ENCODE measurements at regions not wholly inside any gene's neighbourhood (a gene's known extent, or its start where the extent isn't known, plus 50 kb on each side); places are given as distances from the start of the nearest gene placed in this dataset.

DNA sequence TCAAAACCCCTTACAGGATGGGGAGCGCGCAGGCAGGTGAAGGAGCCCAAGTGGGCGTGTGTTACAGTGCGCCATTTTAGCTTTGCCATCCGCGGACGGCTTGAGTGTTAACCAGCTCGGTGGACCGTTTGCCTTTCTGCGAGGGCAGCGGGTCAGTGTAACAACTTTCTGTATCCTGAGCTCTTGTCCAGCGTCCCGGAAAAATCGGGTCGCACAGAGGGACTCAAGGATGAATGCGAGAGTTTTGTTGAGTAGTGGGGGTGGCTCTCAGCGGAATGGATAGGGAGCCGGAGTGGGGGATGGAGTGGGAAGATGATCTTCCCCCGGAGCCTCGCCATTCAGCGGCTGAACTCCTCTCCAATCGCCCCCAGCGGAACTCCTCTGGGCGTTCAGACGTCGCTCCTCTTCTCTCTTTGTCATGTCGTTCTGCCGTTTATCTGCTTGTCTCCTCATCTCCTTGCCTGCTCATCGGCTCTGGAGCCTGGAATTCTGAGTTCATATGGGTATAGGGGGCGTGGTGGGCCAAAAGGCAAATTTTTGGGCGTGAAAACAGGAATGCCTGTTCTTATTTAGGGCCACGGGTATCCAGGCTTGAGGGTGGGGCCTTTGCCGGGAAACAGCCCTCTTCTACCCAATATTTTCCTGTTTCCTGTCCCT lies 295.4 kb downstream of the CTH start:
- Histone ChIP-seq H3K9me3 (ENCODE audit: low read depth) (no peaks in the 10 kb centered on the region), H3K27ac (no peak overlapping the region)
- DNase-seq (ENCODE audit: low read depth in 1 of 2, low spot score in 1 of 2): peak in 1 of 2 donors; percentile 15

DNA sequence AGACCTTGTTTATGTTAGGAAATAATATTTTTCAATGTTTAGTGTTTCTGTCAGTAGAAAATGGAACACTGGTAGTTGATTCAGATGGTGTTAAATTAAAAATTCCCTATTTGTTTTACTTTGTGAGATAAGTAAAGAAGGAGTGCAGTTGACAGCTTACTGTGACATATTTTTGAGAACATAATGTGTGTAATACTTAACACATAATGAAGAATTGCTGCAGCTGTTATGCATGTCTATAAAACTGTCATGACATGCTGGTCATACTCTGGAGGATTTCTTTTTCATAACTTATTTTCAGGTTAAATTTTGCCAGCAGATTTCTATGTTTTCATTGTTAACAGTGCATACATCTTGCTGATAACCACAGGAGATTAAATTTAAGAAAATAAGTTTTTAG lies 296.1 kb downstream of the CTH start:
- TF ChIP-seq, protein P1, sequence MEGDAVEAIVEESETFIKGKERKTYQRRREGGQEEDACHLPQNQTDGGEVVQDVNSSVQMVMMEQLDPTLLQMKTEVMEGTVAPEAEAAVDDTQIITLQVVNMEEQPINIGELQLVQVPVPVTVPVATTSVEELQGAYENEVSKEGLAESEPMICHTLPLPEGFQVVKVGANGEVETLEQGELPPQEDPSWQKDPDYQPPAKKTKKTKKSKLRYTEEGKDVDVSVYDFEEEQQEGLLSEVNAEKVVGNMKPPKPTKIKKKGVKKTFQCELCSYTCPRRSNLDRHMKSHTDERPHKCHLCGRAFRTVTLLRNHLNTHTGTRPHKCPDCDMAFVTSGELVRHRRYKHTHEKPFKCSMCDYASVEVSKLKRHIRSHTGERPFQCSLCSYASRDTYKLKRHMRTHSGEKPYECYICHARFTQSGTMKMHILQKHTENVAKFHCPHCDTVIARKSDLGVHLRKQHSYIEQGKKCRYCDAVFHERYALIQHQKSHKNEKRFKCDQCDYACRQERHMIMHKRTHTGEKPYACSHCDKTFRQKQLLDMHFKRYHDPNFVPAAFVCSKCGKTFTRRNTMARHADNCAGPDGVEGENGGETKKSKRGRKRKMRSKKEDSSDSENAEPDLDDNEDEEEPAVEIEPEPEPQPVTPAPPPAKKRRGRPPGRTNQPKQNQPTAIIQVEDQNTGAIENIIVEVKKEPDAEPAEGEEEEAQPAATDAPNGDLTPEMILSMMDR (IDR thresholded peaks at IDR 0.05; ENCODE audit: low read depth, low read length): no peak
- DNase-seq (ENCODE audit: low read depth in 1 of 2, low spot score in 1 of 2): no peak
- H3K27ac ChIP-seq: no peak overlapping the region
- no peaks in the 10 kb centered on the region for H3K9me3 ChIP-seq (ENCODE audit: low read depth)
- H3K4me1 ChIP-seq (ENCODE audit: low read depth): no peaks in the 10 kb centered on the region
- no peaks in the 10 kb centered on the region for H3K36me3 ChIP-seq
- peaks cover 6% of the 10 kb centered on the region for H3K27me3 ChIP-seq
- no peak overlapping the region for H3K4me3 ChIP-seq

More for the DNA sequence above, 295.4 kb downstream of the CTH start:
- H3K27me3 ChIP-seq: peaks cover 6% of the 10 kb centered on the region
- no peaks in the 10 kb centered on the region for H3K4me1 ChIP-seq (ENCODE audit: low read depth)
- peak overlapping the region; percentile 24 for H3K4me3 ChIP-seq
- H3K36me3 ChIP-seq: no peaks in the 10 kb centered on the region
- TF ChIP-seq, protein P1 (IDR thresholded peaks at IDR 0.05; ENCODE audit: low read depth, low read length): no peak

DNA sequence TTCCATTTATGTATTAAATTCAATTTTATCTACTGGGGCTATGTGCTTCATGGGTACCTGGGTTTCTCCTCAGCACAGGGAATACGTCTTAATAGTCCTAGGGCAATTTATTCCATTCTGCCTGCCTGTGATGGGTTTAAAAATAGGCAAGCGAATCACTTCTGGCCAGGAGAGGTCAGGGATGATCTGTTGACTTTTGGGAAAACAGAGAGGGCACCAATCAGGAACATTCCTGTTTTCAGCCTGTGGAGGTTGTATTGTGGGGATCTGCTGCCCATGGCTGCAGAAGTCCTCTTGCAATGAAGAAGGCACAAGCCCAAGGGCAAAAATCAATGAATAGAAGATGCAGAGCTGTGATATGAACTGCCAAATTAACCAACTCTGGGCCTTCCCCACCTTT lies 303.1 kb downstream of the CTH start:
- no peak overlapping the region for H3K27ac ChIP-seq
- H3K9me3 ChIP-seq (ENCODE audit: low read depth): no peaks in the 10 kb centered on the region
- no peaks in the 10 kb centered on the region for H3K36me3 ChIP-seq
- H3K4me3 ChIP-seq: no peak overlapping the region
- TF ChIP-seq, protein P1 (IDR thresholded peaks at IDR 0.05; ENCODE audit: low read depth, low read length): no peak
- H3K27me3 ChIP-seq: no peaks in the 10 kb centered on the region
- DNase-seq (ENCODE audit: low read depth in 1 of 2, low spot score in 1 of 2): no peak
- H3K4me1 ChIP-seq (ENCODE audit: low read depth): peaks cover 4% of the 10 kb centered on the region

DNA sequence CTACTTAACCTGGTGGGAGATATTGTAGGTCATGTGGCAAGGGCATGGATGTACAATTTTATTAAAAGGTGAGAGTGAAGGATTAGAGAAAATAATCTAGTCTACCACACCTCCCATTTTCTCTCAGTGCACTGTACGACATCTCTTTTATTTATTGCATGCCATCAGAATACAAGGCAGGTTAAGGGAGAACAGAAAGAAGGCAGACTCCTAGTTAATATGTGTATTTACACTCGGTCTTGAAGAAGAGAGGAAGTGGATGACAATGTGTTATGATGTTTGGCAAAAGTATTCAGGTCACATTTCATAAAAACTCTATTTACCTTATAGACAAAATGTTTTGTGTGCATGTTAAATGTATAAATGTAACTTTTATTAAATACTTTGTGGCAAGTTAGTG lies 306.1 kb downstream of the CTH start:
- no peaks in the 10 kb centered on the region for H3K27me3 ChIP-seq
- DNase-seq (ENCODE audit: low read depth in 1 of 2, low spot score in 1 of 2): no peak
- no peak overlapping the region for H3K4me3 ChIP-seq
- H3K27ac ChIP-seq: no peak overlapping the region
- no peaks in the 10 kb centered on the region for H3K9me3 ChIP-seq (ENCODE audit: low read depth)
- H3K4me1 ChIP-seq (ENCODE audit: low read depth): peaks cover 4% of the 10 kb centered on the region
- TF ChIP-seq, protein P1 (IDR thresholded peaks at IDR 0.05; ENCODE audit: low read depth, low read length): no peak
- H3K36me3 ChIP-seq: no peaks in the 10 kb centered on the region

DNA sequence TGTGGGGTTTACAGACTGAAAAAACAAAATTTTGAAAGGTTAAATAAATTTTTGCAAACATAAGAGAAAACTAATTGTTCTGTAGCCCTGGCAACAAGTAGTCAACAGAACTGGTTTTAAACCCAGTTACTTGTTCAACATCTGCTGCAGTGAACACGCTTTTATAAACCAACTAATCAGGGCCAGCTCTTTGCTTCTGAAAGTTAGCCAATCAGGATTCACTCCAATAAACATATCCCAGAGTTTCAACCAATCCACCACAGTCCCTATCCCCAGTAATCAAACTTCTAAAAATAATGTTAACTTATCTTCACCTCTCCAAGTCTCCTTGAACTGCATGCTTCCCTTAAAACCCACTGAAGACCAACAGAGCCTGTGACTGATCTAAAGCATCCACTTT lies 306.6 kb downstream of the CTH start:
- no peaks in the 10 kb centered on the region for H3K9me3 ChIP-seq (ENCODE audit: low read depth)
- H3K4me1 ChIP-seq (ENCODE audit: low read depth): peaks cover 4% of the 10 kb centered on the region
- H3K27me3 ChIP-seq: no peaks in the 10 kb centered on the region
- no peak for DNase-seq (ENCODE audit: low read depth in 1 of 2, low spot score in 1 of 2)
- no peak overlapping the region for H3K4me3 ChIP-seq
- H3K27ac ChIP-seq: no peak overlapping the region
- TF ChIP-seq, protein P1 (IDR thresholded peaks at IDR 0.05; ENCODE audit: low read depth, low read length): no peak
- no peaks in the 10 kb centered on the region for H3K36me3 ChIP-seq
